ENCODE measurements at regions not wholly inside any gene's neighbourhood (a gene's known extent, or its start where the extent isn't known, plus 50 kb on each side); places are given as distances from the start of the nearest gene placed in this dataset.
A peak's percentile ranks its signal among the peaks of the same experiment; 100 is the strongest.

DNA sequence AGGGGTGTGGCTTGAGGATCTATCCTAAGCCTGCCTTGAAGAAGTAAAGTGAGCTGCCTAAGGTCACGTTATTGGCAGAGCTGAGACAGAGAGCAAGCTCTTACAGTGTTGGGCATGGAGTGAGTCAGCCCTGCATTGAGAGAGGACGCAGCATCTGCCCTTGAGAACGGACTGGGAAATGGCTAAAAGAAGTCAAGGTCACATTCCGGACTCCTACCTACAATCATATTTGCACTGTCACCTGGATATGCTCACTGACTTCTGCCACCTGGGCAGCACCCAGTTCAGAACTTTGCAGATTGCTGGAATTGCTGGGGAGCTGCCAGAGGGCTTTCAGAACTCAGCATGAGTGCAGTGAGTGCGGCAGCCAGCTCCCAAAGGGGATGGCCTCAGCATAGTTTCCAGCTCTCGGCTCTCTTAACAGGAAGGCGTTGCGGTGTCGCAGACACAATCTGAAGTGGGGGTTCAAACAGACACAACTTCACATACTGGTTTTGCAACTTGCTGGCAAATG lies 199.3 kb upstream of the SGK1 start:
- no peaks in the 10 kb centered on the region for H3K27me3 ChIP-seq (ENCODE audit: control insufficient read depth in 1 of 2, insufficient read depth in 1 of 2, low read length in 2 of 2)
- H3K27ac ChIP-seq (ENCODE audit: low read length, poor library complexity, severe bottlenecking), result peak overlapping the region; percentile 76
- H3K23ac ChIP-seq (ENCODE audit: low read length in 2 of 2), result no peak overlapping the region
- no peaks in the 10 kb centered on the region for H3K36me3 ChIP-seq (ENCODE audit: control insufficient read depth in 1 of 2, insufficient read depth in 2 of 2, low read depth in 1 of 2, low read length in 2 of 2)
- H4K8ac ChIP-seq (ENCODE audit: low read length), result peak overlapping the region; percentile 59
- H2AFZ ChIP-seq (ENCODE audit: low read depth, low read length), result no peak overlapping the region
- no peak overlapping the region for H2AK5ac ChIP-seq (ENCODE audit: low read length, severe bottlenecking)
- peak overlapping the region; percentile 28 to 67 for H3K18ac ChIP-seq (ENCODE audit: low read depth in 1 of 2, low read length in 2 of 2)
- H3K4me2 ChIP-seq (ENCODE audit: low read length, poor library complexity, severe bottlenecking), result peak overlapping the region; percentile 49
- H3K4ac ChIP-seq (ENCODE audit: low read depth in 1 of 2, low read length in 2 of 2), result peak overlapping the region in 1 of 2 experiments; percentile 35
- DNase-seq, result peak; percentile 94
- H2BK120ac ChIP-seq (ENCODE audit: low read depth, low read length), result no peak overlapping the region
- peak overlapping the region in 1 of 2 experiments; percentile 85 for H2BK12ac ChIP-seq (ENCODE audit: low read length in 2 of 2)
- no peaks in the 10 kb centered on the region for H3K9me3 ChIP-seq (ENCODE audit: control insufficient read depth, low read length)
- H3K4me3 ChIP-seq (ENCODE audit: insufficient read depth in 1 of 2, low read depth in 1 of 2, low read length in 2 of 2), result peak overlapping the region in 1 of 2 experiments; percentile 63
- peak overlapping the region; percentile 73 for H4K91ac ChIP-seq (ENCODE audit: low read length)
- H2BK15ac ChIP-seq (ENCODE audit: low read depth, poor library complexity, severe bottlenecking), result no peak overlapping the region
- WGBS, result 3% methylated on average over 9 of the region's 9 CpGs
- peaks cover 10% of the 10 kb centered on the region for H3K4me1 ChIP-seq (ENCODE audit: control insufficient read depth, insufficient read depth, low read depth, low read length)
- H3K79me1 ChIP-seq (replicated peaks; ENCODE audit: low read length, poor library complexity, severe bottlenecking), result no peaks in the 10 kb centered on the region
- peak overlapping the region; percentile 77 for H3K9ac ChIP-seq (ENCODE audit: low read length)
- H2BK5ac ChIP-seq (ENCODE audit: low read depth, low read length, poor library complexity, severe bottlenecking), result no peak overlapping the region
- no peak overlapping the region for H3K14ac ChIP-seq (ENCODE audit: low read length in 2 of 2)

DNA sequence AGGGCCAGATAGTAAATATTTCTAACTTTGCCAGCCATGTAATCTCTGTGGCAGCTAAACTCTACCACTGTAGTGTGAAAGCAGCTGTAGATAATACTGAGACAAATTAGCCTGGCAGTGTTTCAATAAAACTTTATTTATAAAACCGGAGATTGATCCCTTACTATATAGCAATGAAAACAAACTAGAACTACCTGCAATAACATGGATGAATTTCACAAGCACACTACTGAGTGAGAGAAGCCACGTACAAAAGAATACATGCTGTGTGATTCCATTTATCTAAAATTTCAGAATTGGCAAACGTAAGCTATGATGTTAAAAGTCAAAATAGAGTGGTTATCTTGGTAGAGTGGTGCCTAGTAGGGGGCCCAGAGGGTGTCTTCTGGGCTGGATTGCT lies 198.7 kb upstream of the SGK1 start:
- no peak overlapping the region for H2BK120ac ChIP-seq (ENCODE audit: low read depth, low read length)
- H3K27ac ChIP-seq (ENCODE audit: low read length, poor library complexity, severe bottlenecking), result peak overlapping the region; percentile 76
- peaks cover 10% of the 10 kb centered on the region for H3K4me1 ChIP-seq (ENCODE audit: control insufficient read depth, insufficient read depth, low read depth, low read length)
- no peak overlapping the region for H4K8ac ChIP-seq (ENCODE audit: low read length)
- H3K36me3 ChIP-seq (ENCODE audit: control insufficient read depth in 1 of 2, insufficient read depth in 2 of 2, low read depth in 1 of 2, low read length in 2 of 2), result no peaks in the 10 kb centered on the region
- H2BK5ac ChIP-seq (ENCODE audit: low read depth, low read length, poor library complexity, severe bottlenecking), result no peak overlapping the region
- H4K91ac ChIP-seq (ENCODE audit: low read length), result no peak overlapping the region
- no peaks in the 10 kb centered on the region for H3K27me3 ChIP-seq (ENCODE audit: control insufficient read depth in 1 of 2, insufficient read depth in 1 of 2, low read length in 2 of 2)
- no peaks in the 10 kb centered on the region for H3K9me3 ChIP-seq (ENCODE audit: control insufficient read depth, low read length)
- H2AFZ ChIP-seq (ENCODE audit: low read depth, low read length), result no peak overlapping the region
- no peak overlapping the region for H3K4me2 ChIP-seq (ENCODE audit: low read length, poor library complexity, severe bottlenecking)
- H3K4me3 ChIP-seq (ENCODE audit: insufficient read depth in 1 of 2, low read depth in 1 of 2, low read length in 2 of 2), result no peak overlapping the region
- no peak overlapping the region for H2BK12ac ChIP-seq (ENCODE audit: low read length in 2 of 2)
- H2AK5ac ChIP-seq (ENCODE audit: low read length, severe bottlenecking), result no peak overlapping the region
- no peak for DNase-seq
- no peak overlapping the region for H2BK15ac ChIP-seq (ENCODE audit: low read depth, poor library complexity, severe bottlenecking)
- H3K9ac ChIP-seq (ENCODE audit: low read length), result peak overlapping the region; percentile 77
- WGBS, result 93% methylated on average over 3 of the region's 3 CpGs
- H3K14ac ChIP-seq (ENCODE audit: low read length in 2 of 2), result no peak overlapping the region
- H3K4ac ChIP-seq (ENCODE audit: low read depth in 1 of 2, low read length in 2 of 2), result no peak overlapping the region
- no peak overlapping the region for H3K18ac ChIP-seq (ENCODE audit: low read depth in 1 of 2, low read length in 2 of 2)
- no peaks in the 10 kb centered on the region for H3K79me1 ChIP-seq (replicated peaks; ENCODE audit: low read length, poor library complexity, severe bottlenecking)
- no peak overlapping the region for H3K23ac ChIP-seq (ENCODE audit: low read length in 2 of 2)

DNA sequence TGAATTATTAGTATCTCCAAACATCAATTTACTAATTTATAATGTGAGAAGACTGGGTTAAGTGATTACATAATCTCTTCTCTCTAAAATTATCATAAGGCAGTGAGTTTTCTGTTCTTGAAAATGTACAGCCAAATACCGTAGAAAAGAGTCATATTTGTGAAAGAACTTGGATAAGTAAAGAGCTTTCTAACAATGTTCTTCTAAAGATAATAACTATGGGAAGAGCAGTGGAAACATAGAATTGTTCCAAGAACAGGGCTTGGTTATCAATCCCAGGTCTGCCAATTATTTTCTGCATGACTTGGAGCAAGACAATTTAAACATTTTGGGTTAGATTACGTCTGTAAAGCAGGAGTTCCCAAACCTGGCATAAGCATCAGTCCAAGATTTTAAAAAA lies 198.1 kb upstream of the SGK1 start:
- H3K79me1 ChIP-seq (replicated peaks; ENCODE audit: low read length, poor library complexity, severe bottlenecking), result no peaks in the 10 kb centered on the region
- H3K4me1 ChIP-seq (ENCODE audit: control insufficient read depth, insufficient read depth, low read depth, low read length), result peaks cover 10% of the 10 kb centered on the region
- H3K4ac ChIP-seq (ENCODE audit: low read depth in 1 of 2, low read length in 2 of 2), result no peak overlapping the region
- H3K4me2 ChIP-seq (ENCODE audit: low read length, poor library complexity, severe bottlenecking), result no peak overlapping the region
- DNase-seq, result no peak
- H3K27me3 ChIP-seq (ENCODE audit: control insufficient read depth in 1 of 2, insufficient read depth in 1 of 2, low read length in 2 of 2), result no peaks in the 10 kb centered on the region
- H4K91ac ChIP-seq (ENCODE audit: low read length), result no peak overlapping the region
- no peak overlapping the region for H3K18ac ChIP-seq (ENCODE audit: low read depth in 1 of 2, low read length in 2 of 2)
- H3K27ac ChIP-seq (ENCODE audit: low read length, poor library complexity, severe bottlenecking), result no peak overlapping the region
- H4K8ac ChIP-seq (ENCODE audit: low read length), result no peak overlapping the region
- no peak overlapping the region for H3K23ac ChIP-seq (ENCODE audit: low read length in 2 of 2)
- H3K14ac ChIP-seq (ENCODE audit: low read length in 2 of 2), result no peak overlapping the region
- H2BK12ac ChIP-seq (ENCODE audit: low read length in 2 of 2), result no peak overlapping the region
- H3K4me3 ChIP-seq (ENCODE audit: insufficient read depth in 1 of 2, low read depth in 1 of 2, low read length in 2 of 2), result no peak overlapping the region
- no peaks in the 10 kb centered on the region for H3K9me3 ChIP-seq (ENCODE audit: control insufficient read depth, low read length)
- H3K9ac ChIP-seq (ENCODE audit: low read length), result no peak overlapping the region
- WGBS, result 96% methylated on average over 1 of the region's 2 CpGs
- no peak overlapping the region for H2AFZ ChIP-seq (ENCODE audit: low read depth, low read length)
- H2BK5ac ChIP-seq (ENCODE audit: low read depth, low read length, poor library complexity, severe bottlenecking), result no peak overlapping the region
- no peak overlapping the region for H2BK15ac ChIP-seq (ENCODE audit: low read depth, poor library complexity, severe bottlenecking)
- H3K36me3 ChIP-seq (ENCODE audit: control insufficient read depth in 1 of 2, insufficient read depth in 2 of 2, low read depth in 1 of 2, low read length in 2 of 2), result no peaks in the 10 kb centered on the region
- H2AK5ac ChIP-seq (ENCODE audit: low read length, severe bottlenecking), result no peak overlapping the region
- H2BK120ac ChIP-seq (ENCODE audit: low read depth, low read length), result no peak overlapping the region

DNA sequence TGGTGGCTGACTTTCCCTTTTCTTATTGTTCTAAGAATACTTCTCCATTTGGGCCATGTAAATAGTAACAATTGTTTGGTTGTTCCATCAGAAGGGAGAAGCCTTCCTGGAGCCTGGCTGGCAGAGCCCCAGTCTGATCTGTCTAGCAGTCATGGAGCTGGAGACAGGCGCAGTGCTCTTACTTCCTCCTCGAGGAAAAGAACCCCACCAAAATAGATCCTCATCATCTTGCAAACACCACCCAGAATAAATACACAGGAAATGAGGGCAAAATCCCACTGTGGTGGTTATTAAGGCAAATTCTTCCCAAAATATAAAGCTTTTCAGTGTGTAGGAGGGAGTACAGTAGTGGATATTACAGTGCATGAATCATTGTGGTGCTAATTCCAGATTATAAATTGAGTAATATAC lies 195.1 kb upstream of the SGK1 start:
- WGBS, result 69% methylated on average over 2 of the region's 2 CpGs
- Histone ChIP-seq H2BK5ac (ENCODE audit: low read depth, low read length, poor library complexity, severe bottlenecking) (no peak overlapping the region), H3K4ac (ENCODE audit: low read depth in 1 of 2, low read length in 2 of 2) (peak overlapping the region in 1 of 2 experiments; percentile 73), H3K14ac (ENCODE audit: low read length in 2 of 2) (no peak overlapping the region), H3K27me3 (ENCODE audit: control insufficient read depth in 1 of 2, insufficient read depth in 1 of 2, low read length in 2 of 2) (no peaks in the 10 kb centered on the region), H2BK12ac (ENCODE audit: low read length in 2 of 2) (peak overlapping the region in 1 of 2 experiments; percentile 42), H2AFZ (ENCODE audit: low read depth, low read length) (no peak overlapping the region), H3K27ac (ENCODE audit: low read length, poor library complexity, severe bottlenecking) (no peak overlapping the region), H3K23ac (ENCODE audit: low read length in 2 of 2) (no peak overlapping the region), H2AK5ac (ENCODE audit: low read length, severe bottlenecking) (no peak overlapping the region), H3K18ac (ENCODE audit: low read depth in 1 of 2, low read length in 2 of 2) (peak overlapping the region; percentile 2 to 6), H3K4me2 (ENCODE audit: low read length, poor library complexity, severe bottlenecking) (no peak overlapping the region), H2BK120ac (ENCODE audit: low read depth, low read length) (no peak overlapping the region), H3K36me3 (ENCODE audit: control insufficient read depth in 1 of 2, insufficient read depth in 2 of 2, low read depth in 1 of 2, low read length in 2 of 2) (no peaks in the 10 kb centered on the region), H3K9me3 (ENCODE audit: control insufficient read depth, low read length) (no peaks in the 10 kb centered on the region), H3K4me3 (ENCODE audit: insufficient read depth in 1 of 2, low read depth in 1 of 2, low read length in 2 of 2) (no peak overlapping the region), H2BK15ac (ENCODE audit: low read depth, poor library complexity, severe bottlenecking) (no peak overlapping the region), H3K9ac (ENCODE audit: low read length) (peak overlapping the region; percentile 1), H3K4me1 (ENCODE audit: control insufficient read depth, insufficient read depth, low read depth, low read length) (peaks cover 6% of the 10 kb centered on the region), H4K91ac (ENCODE audit: low read length) (no peak overlapping the region), H4K8ac (ENCODE audit: low read length) (no peak overlapping the region), H3K79me1 (replicated peaks; ENCODE audit: low read length, poor library complexity, severe bottlenecking) (no peaks in the 10 kb centered on the region)
- no peak for DNase-seq

Measured in mesenchymal stem cell (in vitro differentiated cells and primary cell).